Gastroesophageal sphincter (tissue), 3 donors: ENCODE measurements at regions not wholly inside any gene's neighbourhood (a gene's known extent, or its start where the extent isn't known, plus 50 kb on each side); places are given as distances from the start of the nearest gene placed in this dataset.

ENCODE experiments used
- CTCF ChIP-seq, 4 experiments: fragments of 200-600 bp in 2 of 4; fragments of 450-650 bp in 2 of 4; sonication (generic) in 1 of 4; IDR thresholded peaks; one replicate each; pipeline ENCODE4 v1.5.1; 2017 to 2019; ENCODE audit warnings: antibody characterized with exemption in 4 of 4, mild to moderate bottlenecking in 2 of 4, moderate library complexity in 2 of 4
- POLR2AphosphoS5 ChIP-seq: sonication (generic); formaldehyde crosslinking; IDR thresholded peaks from one replicate; pipeline ENCODE4 v1.6.1; 2017; ENCODE audit warnings: antibody characterized with exemption

GRCh38 chr11:110886288-110886970 lies 174.2 kb upstream of the ARHGAP20 start:
- TF ChIP-seq POLR2AphosphoS5 (peak; percentile 4), CTCF (IDR thresholded peaks at IDR 0.05) (no peak)
